HepG2 (cell line): ENCODE measurements at regions not wholly inside any gene's neighbourhood (a gene's known extent, or its start where the extent isn't known, plus 50 kb on each side); places are given as distances from the start of the nearest gene placed in this dataset.

Source experiments
- ATAC-seq: fragments of 200-7000 bp; cut with Tn5 transposase; 3 replicates; pipeline ENCODE4 v1.9.1; 2020; ENCODE audit warnings: mild to moderate bottlenecking, moderate library complexity
- BruUV-seq: library from RNA; stranded (reverse); fragments of 400-500 nt; replicated peaks from 2 replicates; lab custom pipeline; 2021; lab: Mats Ljungman, UMichigan
- CTCF ChIA-PET: fragments of 300-600 bp; formaldehyde crosslinking; extraction: SDS; loops from one replicate; lab custom pipeline; 2021; ENCODE audit warnings: low total read pairs, inconsistent platforms, low intra/inter-chr PET ratio; lab: Yijun Ruan, JAX
- POLR2A ChIA-PET: fragments of 350-600 bp; sonication (Branson Sonifier 250); formaldehyde crosslinking; loops from one replicate; lab custom pipeline; 2020; ENCODE audit warnings: antibody characterized with exemption, inconsistent platforms; lab: Yijun Ruan, JAX
- DNase-seq: peaks from one replicate; pipeline ENCODE4 v3.0.0-alpha.2; 2015; ENCODE audit warnings: low spot score
- FAIRE-seq: peaks from 3 replicates; lab custom pipeline; 2011; peaks lifted over from hg19 to GRCh38; lab: Jason Lieb, UNC
- H2AFZ ChIP-seq: one replicate; pipeline ENCODE4 v1.6.1; 2011; ENCODE audit warnings: low read length, inconsistent platforms
- H3K27ac ChIP-seq: fragments of 300-600 bp; 3 replicates; pipeline ENCODE4 v1.8.0; 2011; ENCODE audit warnings: mixed run types, mild to moderate bottlenecking, mixed read lengths, low read length, inconsistent platforms; ENCODE audit not compliant: insufficient read depth; ENCODE audit errors: extremely low read length
- H3K27me3 ChIP-seq, 2 experiments: fragments of 200-600 bp in 1 of 2; 2 replicates in 1 of 2; 3 replicates in 1 of 2; pipeline versions ENCODE4 v1.6.0 to v1.8.0; 2011; ENCODE audit warnings: low read length in 2 of 2, mild to moderate bottlenecking in 2 of 2, moderate library complexity in 2 of 2, inconsistent platforms in 1 of 2; ENCODE audit not compliant: insufficient read depth in 2 of 2, control insufficient read depth in 1 of 2
- H3K36me3 ChIP-seq, 2 experiments: fragments of 200-600 bp in 1 of 2; replicated peaks in 1 of 2; 2 replicates in 1 of 2; 3 replicates in 1 of 2; pipeline versions ENCODE4 v1.5.1 to v1.8.0; 2011; ENCODE audit warnings: low read length in 2 of 2, inconsistent platforms in 1 of 2; ENCODE audit not compliant: insufficient read depth in 2 of 2, control insufficient read depth in 1 of 2
- H3K4me1 ChIP-seq: 2 replicates; pipeline ENCODE4 v1.5.1; 2012; ENCODE audit warnings: low read length, inconsistent platforms; ENCODE audit not compliant: insufficient read depth
- H3K4me2 ChIP-seq: 2 replicates; pipeline ENCODE4 v1.6.0; 2011; ENCODE audit warnings: low read depth, low read length, inconsistent platforms
- H3K4me3 ChIP-seq, 3 experiments: fragments of 200-600 bp in 1 of 3; sonication (generic), shearing (Covaris generic) in 1 of 3; replicated peaks in 1 of 3; 2 replicates each; pipeline ENCODE4 v1.5.1; 2011 to 2016; ENCODE audit warnings: low read length in 3 of 3, inconsistent platforms in 2 of 3, low read depth in 2 of 3, mild to moderate bottlenecking in 2 of 3, control low read depth in 1 of 3, mixed read lengths in 1 of 3; ENCODE audit not compliant: insufficient read depth in 1 of 3
- H3K79me2 ChIP-seq: one replicate; pipeline ENCODE4 v1.6.1; 2011; ENCODE audit warnings: low read length, inconsistent platforms; ENCODE audit not compliant: insufficient read depth
- H3K9ac ChIP-seq: 2 replicates; pipeline ENCODE4 v1.6.0; 2011; ENCODE audit warnings: mild to moderate bottlenecking, low read depth, low read length, inconsistent platforms; ENCODE audit not compliant: insufficient read depth
- H3K9me3 ChIP-seq: 2 replicates; pipeline ENCODE4 v1.5.1; 2012; ENCODE audit warnings: mild to moderate bottlenecking, low read length
- H4K20me1 ChIP-seq: 2 replicates; pipeline ENCODE4 v1.6.0; 2011; ENCODE audit warnings: inconsistent platforms, mild to moderate bottlenecking, low read length, moderate library complexity; ENCODE audit not compliant: insufficient read depth
- ERF ChIP-seq: IDR thresholded peaks from 2 replicates; pipeline ENCODE4 v1.6.1; 2018; ENCODE audit warnings: missing biosample characterization, missing genetic modification reagents
- FOXO1 ChIP-seq: sonication (generic); formaldehyde crosslinking; IDR thresholded peaks from 2 replicates; pipeline ENCODE4 v1.4.0; 2020; ENCODE audit warnings: missing genetic modification reagents
- GABPA ChIP-seq, 2 experiments: IDR thresholded peaks; 2 replicates each; pipeline ENCODE4 v1.6.1; 2011 to 2016; ENCODE audit warnings: low read depth in 2 of 2, low read length in 1 of 2, missing biosample characterization in 1 of 2, missing genetic modification characterization in 1 of 2
- GATAD2A ChIP-seq: IDR thresholded peaks from 2 replicates; pipeline ENCODE4 v1.6.1; 2016
- REPIN1 ChIP-seq: sonication (generic); formaldehyde crosslinking; IDR thresholded peaks from 2 replicates; pipeline ENCODE4 v1.8.0; 2022; ENCODE audit warnings: missing genetic modification reagents, low read depth, mild to moderate bottlenecking, borderline replicate concordance
- SALL1 ChIP-seq: sonication (generic); formaldehyde crosslinking; IDR thresholded peaks from 2 replicates; pipeline ENCODE4 v1.8.0; 2022; ENCODE audit warnings: mild to moderate bottlenecking, missing genetic modification reagents
- SCMH1 ChIP-seq: sonication (generic); formaldehyde crosslinking; IDR thresholded peaks from 2 replicates; pipeline ENCODE4 v1.9.0; 2021; ENCODE audit warnings: missing genetic modification reagents, mild to moderate bottlenecking, borderline replicate concordance
- U2AF2 ChIP-seq: fragments of 200-400 bp; formaldehyde crosslinking; IDR thresholded peaks from 2 replicates; pipeline ENCODE4 v1.6.1; 2017; ENCODE audit warnings: low read depth, mild to moderate bottlenecking, low read length
- ZNF12 ChIP-seq: sonication (generic); formaldehyde crosslinking; IDR thresholded peaks from 2 replicates; pipeline ENCODE4 v1.5.0; 2020; ENCODE audit warnings: missing genetic modification reagents
- ZNF251 ChIP-seq: sonication (generic); formaldehyde crosslinking; IDR thresholded peaks from 2 replicates; pipeline ENCODE4 v1.9.0; 2021; ENCODE audit warnings: mild to moderate bottlenecking, missing genetic modification reagents
- ZNF282 ChIP-seq: fragments of 450-650 bp; IDR thresholded peaks from 2 replicates; pipeline ENCODE4 v1.6.1; 2018; ENCODE audit not compliant: partially characterized antibody
- ZNF337 ChIP-seq: sonication (generic); formaldehyde crosslinking; IDR thresholded peaks from 2 replicates; pipeline ENCODE4 v1.5.1; 2020; ENCODE audit warnings: missing genetic modification reagents, low read depth, mild to moderate bottlenecking, borderline replicate concordance
- ZNF446 ChIP-seq: sonication (generic); formaldehyde crosslinking; IDR thresholded peaks from 2 replicates; pipeline ENCODE4 v1.5.0; 2020; ENCODE audit warnings: mild to moderate bottlenecking, missing genetic modification reagents
- WGBS: methylation state at CpG from one replicate; pipeline ENCODE4 v1.1.6; 2017; ENCODE audit warnings: low lambda C conversion rate; 5-methylcytosine and 5-hydroxymethylcytosine counted together
- in situ Hi-C: cut with HindIII; loops from 2 replicates; pipeline ENCODE4 v1.10.0; 2017; ENCODE audit warnings: low pct_unique_long_range_greater_than_20kb; ENCODE audit not compliant: extremely low pct_ligation_motif_present
- intact Hi-C: fragments of 100-400 bp; cut with micrococcal nuclease; formaldehyde crosslinking; loops from one replicate; pipeline ENCODE4 v1.10.0; 2022; ENCODE audit not compliant: unreplicated experiment
- TF ChIP-seq, protein P1 (sequence below): sonication (generic); formaldehyde crosslinking; IDR thresholded peaks from 2 replicates; pipeline ENCODE4 v1.4.0; 2020; ENCODE audit warnings: missing genetic modification reagents, borderline replicate concordance
- TF ChIP-seq, protein P2 (sequence below): sonication (generic); formaldehyde crosslinking; IDR thresholded peaks from 2 replicates; pipeline ENCODE4 v1.5.1; 2020; ENCODE audit warnings: missing genetic modification reagents, mild to moderate bottlenecking, borderline replicate concordance
- TF ChIP-seq, protein P3 (sequence below): sonication (generic); formaldehyde crosslinking; conservative IDR thresholded peaks from 2 replicates; pipeline ENCODE4 v1.4.0; 2020; ENCODE audit warnings: missing genetic modification reagents

DNA sequence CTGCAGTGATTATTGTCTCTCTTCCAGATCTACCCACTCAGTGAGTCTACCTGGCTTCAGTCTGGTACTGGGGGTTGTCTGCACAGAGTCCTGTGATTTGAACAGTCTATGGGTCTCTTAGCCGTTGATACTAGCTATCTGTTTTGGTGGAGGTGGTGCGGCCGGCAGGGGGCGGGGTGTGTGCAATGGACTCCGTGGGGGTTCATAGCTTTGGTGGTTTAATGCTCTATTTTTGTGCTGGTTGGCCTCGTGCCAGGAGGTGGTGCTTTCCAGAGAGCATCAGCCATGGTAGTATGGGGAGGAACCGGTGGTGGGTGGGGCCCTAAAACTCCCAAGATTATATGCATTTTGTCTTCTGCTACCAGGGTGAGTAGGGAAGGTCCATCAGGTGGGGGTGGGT lies 1120.1 kb upstream of the FAM98A start:
- no peaks in the 10 kb centered on the region for H3K79me2 ChIP-seq
- no peak overlapping the region for H3K4me3 ChIP-seq
- peaks cover 23% of the 10 kb centered on the region for H3K9me3 ChIP-seq
- H3K4me2 ChIP-seq: no peak overlapping the region
- in situ Hi-C loops: no loop called here
- H2AFZ ChIP-seq: no peak overlapping the region
- TF ChIP-seq, protein P1, sequence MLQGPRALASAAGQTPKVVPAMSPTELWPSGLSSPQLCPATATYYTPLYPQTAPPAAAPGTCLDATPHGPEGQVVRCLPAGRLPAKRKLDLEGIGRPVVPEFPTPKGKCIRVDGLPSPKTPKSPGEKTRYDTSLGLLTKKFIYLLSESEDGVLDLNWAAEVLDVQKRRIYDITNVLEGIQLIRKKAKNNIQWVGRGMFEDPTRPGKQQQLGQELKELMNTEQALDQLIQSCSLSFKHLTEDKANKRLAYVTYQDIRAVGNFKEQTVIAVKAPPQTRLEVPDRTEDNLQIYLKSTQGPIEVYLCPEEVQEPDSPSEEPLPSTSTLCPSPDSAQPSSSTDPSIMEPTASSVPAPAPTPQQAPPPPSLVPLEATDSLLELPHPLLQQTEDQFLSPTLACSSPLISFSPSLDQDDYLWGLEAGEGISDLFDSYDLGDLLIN (CRISPR knock-in tag): no peak
- TF ChIP-seq, all 625 proteins: peak for 0
- BruUV-seq: no TSS peak
- H3K36me3 ChIP-seq: no peaks in the 10 kb centered on the region
- 13% methylated on average over 6 of the region's 7 CpGs for WGBS
- no peak overlapping the region for H3K27ac ChIP-seq
- no peak for DNase-seq
- intact Hi-C loops: no loop called here
- ChIA-PET CTCF (no interaction called here), POLR2A (no interaction called here)
- no peak for FAIRE-seq
- H3K27me3 ChIP-seq: no peaks in the 10 kb centered on the region
- no peaks in the 10 kb centered on the region for H4K20me1 ChIP-seq
- no peak; the same call in 2 of the 3 replicates for ATAC-seq
- no peaks in the 10 kb centered on the region for H3K4me1 ChIP-seq
- no peak overlapping the region for H3K9ac ChIP-seq

DNA sequence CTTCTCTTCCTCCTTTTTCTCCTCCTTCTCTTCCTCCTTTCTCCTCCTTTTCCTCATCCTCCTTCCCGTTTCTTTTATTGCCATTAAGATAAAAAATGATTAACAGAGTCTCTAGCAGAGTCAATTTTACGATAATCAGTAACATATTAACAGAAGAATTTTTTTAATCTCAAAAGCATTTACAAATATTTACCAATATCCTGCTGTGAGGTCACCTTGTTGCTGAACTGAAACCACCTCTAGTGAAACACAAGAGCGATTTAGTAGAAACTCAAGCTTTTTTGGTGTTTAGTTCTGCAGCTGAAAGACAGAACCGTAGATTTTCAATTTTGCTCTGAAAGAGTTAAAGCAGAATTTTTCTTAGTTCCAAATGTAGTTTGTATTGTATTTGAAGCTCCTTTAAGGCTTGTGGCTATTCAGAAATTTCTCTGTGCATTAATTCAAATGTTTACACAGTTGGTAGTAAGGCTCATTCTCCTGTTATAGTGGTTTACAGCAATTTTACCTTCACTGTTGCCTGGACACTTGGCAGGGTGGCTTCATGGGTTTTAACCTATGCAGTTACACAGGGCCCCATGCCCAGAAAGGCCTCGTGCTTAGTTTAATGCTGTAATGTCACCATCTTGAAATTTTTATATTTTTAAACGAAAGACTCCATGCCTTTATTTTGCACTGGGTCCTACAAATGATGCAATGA lies 1106.6 kb upstream of the FAM98A start:
- no peak overlapping the region for H3K27ac ChIP-seq
- intact Hi-C loops (no loop called here), in situ Hi-C loops (no loop called here)
- H3K9ac ChIP-seq: no peak overlapping the region
- no TSS peak for BruUV-seq
- no peak overlapping the region for H3K4me3 ChIP-seq
- H3K27me3 ChIP-seq: no peaks in the 10 kb centered on the region
- H4K20me1 ChIP-seq: no peaks in the 10 kb centered on the region
- H3K79me2 ChIP-seq: no peaks in the 10 kb centered on the region
- H3K4me2 ChIP-seq: no peak overlapping the region
- ChIA-PET POLR2A (no interaction called here), CTCF (no interaction called here)
- H3K4me1 ChIP-seq: no peaks in the 10 kb centered on the region
- FAIRE-seq (no peak), ATAC-seq (no peak), DNase-seq (no peak)
- 9% methylated on average over 6 of the region's 6 CpGs for WGBS
- H2AFZ ChIP-seq: no peak overlapping the region
- H3K9me3 ChIP-seq: no peaks in the 10 kb centered on the region
- no peaks in the 10 kb centered on the region for H3K36me3 ChIP-seq
- TF ChIP-seq ZNF337 (CRISPR knock-in tag) (no peak), REPIN1 (CRISPR knock-in tag) (no peak), ZNF282 (no peak), ERF (CRISPR knock-in tag) (no peak), SCMH1 (CRISPR knock-in tag) (no peak), U2AF2 (no peak), ZNF251 (CRISPR knock-in tag) (no peak), FOXO1 (no peak), ZNF12 (CRISPR knock-in tag) (no peak), GABPA (IDR thresholded peaks at IDR 0.05; ENCODE audit: low read depth, low read length) (no peak), GABPA (CRISPR knock-in tag; IDR thresholded peaks at IDR 0.05; ENCODE audit: low read depth) (no peak), ZNF446 (CRISPR knock-in tag) (no peak), GATAD2A (no peak), SALL1 (no peak)
- TF ChIP-seq, protein P2, sequence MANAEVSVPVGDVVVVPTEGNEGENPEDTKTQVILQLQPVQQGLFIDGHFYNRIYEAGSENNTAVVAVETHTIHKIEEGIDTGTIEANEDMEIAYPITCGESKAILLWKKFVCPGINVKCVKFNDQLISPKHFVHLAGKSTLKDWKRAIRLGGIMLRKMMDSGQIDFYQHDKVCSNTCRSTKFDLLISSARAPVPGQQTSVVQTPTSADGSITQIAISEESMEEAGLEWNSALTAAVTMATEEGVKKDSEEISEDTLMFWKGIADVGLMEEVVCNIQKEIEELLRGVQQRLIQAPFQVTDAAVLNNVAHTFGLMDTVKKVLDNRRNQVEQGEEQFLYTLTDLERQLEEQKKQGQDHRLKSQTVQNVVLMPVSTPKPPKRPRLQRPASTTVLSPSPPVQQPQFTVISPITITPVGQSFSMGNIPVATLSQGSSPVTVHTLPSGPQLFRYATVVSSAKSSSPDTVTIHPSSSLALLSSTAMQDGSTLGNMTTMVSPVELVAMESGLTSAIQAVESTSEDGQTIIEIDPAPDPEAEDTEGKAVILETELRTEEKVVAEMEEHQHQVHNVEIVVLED (CRISPR knock-in tag): no peak
- TF ChIP-seq, protein P3, sequence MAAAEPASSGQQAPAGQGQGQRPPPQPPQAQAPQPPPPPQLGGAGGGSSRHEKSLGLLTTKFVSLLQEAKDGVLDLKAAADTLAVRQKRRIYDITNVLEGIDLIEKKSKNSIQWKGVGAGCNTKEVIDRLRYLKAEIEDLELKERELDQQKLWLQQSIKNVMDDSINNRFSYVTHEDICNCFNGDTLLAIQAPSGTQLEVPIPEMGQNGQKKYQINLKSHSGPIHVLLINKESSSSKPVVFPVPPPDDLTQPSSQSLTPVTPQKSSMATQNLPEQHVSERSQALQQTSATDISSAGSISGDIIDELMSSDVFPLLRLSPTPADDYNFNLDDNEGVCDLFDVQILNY (CRISPR knock-in tag): no peak
